Right lobe of liver (tissue), 6 donors: ENCODE measurements at regions not wholly inside any gene's neighbourhood (a gene's known extent, or its start where the extent isn't known, plus 50 kb on each side); places are given as distances from the start of the nearest gene placed in this dataset.

Experiments used
- ATAC-seq, 4 donors: fragments of 200-7000 bp; cut with Tn5 transposase; one replicate each; pipeline ENCODE4 v1.9.1; 2020; ENCODE audit warnings: mild to moderate bottlenecking in 4 of 4, moderate library complexity in 4 of 4
- DNase-seq, 3 donors: peaks; one replicate each; pipeline ENCODE4 v3.0.0-alpha.2; 2020
- H3K27ac ChIP-seq, 3 donors: fragments of 200-600 bp; one replicate each; pipeline ENCODE4 v1.8.0; 2022
- H3K27me3 ChIP-seq, 2 donors: fragments of 200-600 bp; one replicate each; pipeline ENCODE4 v1.8.0; 2022
- H3K36me3 ChIP-seq, 4 donors: fragments of 200-600 bp; sonication (generic) in 1 of 4; one replicate each; pipeline versions ENCODE4 v1.5.1 to v1.8.0; 2017 to 2022; ENCODE audit warnings: control low read depth in 1 of 4
- H3K4me1 ChIP-seq, 4 donors: fragments of 200-600 bp; sonication (generic) in 1 of 4; one replicate each; pipeline versions ENCODE4 v1.5.1 to v1.8.0; 2017 to 2022; ENCODE audit warnings: control low read depth in 1 of 4
- H3K4me3 ChIP-seq, 3 donors: fragments of 200-600 bp; one replicate each; pipeline ENCODE4 v1.8.0; 2022
- H3K9me3 ChIP-seq, 4 donors: fragments of 200-600 bp; sonication (generic) in 1 of 4; one replicate each; pipeline versions ENCODE4 v1.5.1 to v1.8.0; 2017 to 2022; ENCODE audit warnings: control low read depth in 1 of 4
- POLR2A ChIP-seq: fragments of 450-650 bp; IDR thresholded peaks from one replicate; pipeline ENCODE4 v1.6.1; 2017; ENCODE audit warnings: antibody characterized with exemption, mild to moderate bottlenecking
- WGBS: methylation state at CpG from one replicate; pipeline ENCODE4 v1.1.6; 2018; ENCODE audit warnings: low coverage, low lambda C conversion rate; ENCODE audit not compliant: insufficient coverage; ENCODE audit errors: missing lambda C conversion rate; 5-methylcytosine and 5-hydroxymethylcytosine counted together
- intact Hi-C, 2 donors: fragments of 100-400 bp; cut with DNase I; formaldehyde crosslinking; loops; one replicate each; pipeline versions ENCODE4 v1.11.2 to v1.14.1; 2022
- TF ChIP-seq, protein P1 (sequence below), 4 donors: fragments of 200-600 bp in 3 of 4; fragments of 450-650 bp in 1 of 4; IDR thresholded peaks; one replicate each; pipeline versions ENCODE4 v1.5.1 to v1.8.0; 2016 to 2022; ENCODE audit warnings: antibody characterized with exemption in 4 of 4, mild to moderate bottlenecking in 2 of 4
- donor health status: DM: no; HTN: yes; CAD: no.
- donor health status: DM: no; HTN: no; CAD: no.
- donor health status: DM: no; HTN: no; CAD: no.
- donor health status: DM: no; HTN: yes; CAD: no.
- donor health status: DM: no; HTN: yes; CAD: no.

DNA sequence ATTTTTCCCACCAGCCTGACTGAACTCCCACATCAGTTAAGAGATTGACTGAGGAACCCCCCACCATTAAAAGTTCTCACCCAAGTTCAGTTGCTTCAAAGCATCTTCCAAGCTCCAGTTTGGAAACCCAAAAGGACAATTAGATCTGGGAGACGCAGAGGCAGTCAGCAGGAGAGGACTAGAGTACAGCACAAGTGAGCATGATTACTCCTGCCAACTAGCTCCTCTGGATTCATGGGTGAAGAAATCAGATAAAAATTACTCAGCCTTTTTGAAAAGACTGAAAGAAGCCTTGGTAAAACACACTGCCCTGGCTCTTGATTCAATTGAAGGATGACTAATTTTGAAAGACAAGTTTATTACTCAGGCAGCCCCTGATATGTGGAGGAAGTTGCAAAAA is 297.5 kb downstream of the ADAM29 start:
- TF ChIP-seq, protein P1, sequence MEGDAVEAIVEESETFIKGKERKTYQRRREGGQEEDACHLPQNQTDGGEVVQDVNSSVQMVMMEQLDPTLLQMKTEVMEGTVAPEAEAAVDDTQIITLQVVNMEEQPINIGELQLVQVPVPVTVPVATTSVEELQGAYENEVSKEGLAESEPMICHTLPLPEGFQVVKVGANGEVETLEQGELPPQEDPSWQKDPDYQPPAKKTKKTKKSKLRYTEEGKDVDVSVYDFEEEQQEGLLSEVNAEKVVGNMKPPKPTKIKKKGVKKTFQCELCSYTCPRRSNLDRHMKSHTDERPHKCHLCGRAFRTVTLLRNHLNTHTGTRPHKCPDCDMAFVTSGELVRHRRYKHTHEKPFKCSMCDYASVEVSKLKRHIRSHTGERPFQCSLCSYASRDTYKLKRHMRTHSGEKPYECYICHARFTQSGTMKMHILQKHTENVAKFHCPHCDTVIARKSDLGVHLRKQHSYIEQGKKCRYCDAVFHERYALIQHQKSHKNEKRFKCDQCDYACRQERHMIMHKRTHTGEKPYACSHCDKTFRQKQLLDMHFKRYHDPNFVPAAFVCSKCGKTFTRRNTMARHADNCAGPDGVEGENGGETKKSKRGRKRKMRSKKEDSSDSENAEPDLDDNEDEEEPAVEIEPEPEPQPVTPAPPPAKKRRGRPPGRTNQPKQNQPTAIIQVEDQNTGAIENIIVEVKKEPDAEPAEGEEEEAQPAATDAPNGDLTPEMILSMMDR (IDR thresholded peaks at IDR 0.05): no peak
- no peak for TF ChIP-seq POLR2A
- WGBS: 50% methylated on average over 1 of the region's 1 CpG
- H3K4me3 ChIP-seq: no peak overlapping the region
- intact Hi-C loops: no loop called here
- H3K27ac ChIP-seq: no peak overlapping the region
- H3K4me1 ChIP-seq: no peaks in the 10 kb centered on the region
- no peaks in the 10 kb centered on the region for H3K27me3 ChIP-seq
- no peaks in the 10 kb centered on the region for H3K9me3 ChIP-seq
- ATAC-seq (no peak), DNase-seq (no peak)
- H3K36me3 ChIP-seq: no peaks in the 10 kb centered on the region

DNA sequence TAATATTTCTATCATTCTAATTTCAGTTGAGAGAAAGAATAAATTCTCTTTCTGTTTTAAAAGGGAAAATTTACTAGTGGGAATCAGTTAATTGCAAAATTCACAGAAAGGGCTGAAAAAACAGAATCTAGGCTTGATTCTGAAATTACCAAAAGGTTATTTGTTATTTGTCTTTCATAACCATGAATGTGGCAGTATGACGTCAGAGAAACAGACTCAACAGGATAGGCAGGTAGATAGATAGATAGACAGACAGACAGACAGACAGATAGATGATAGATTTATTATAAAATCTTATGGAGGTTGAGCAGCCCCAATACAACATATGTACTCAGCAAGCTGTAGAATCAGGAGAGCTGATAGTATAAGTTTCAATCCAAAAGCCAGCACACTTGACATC is 311.0 kb downstream of the ADAM29 start:
- Histone ChIP-seq H3K4me3 (no peak overlapping the region), H3K4me1 (no peaks in the 10 kb centered on the region), H3K36me3 (no peaks in the 10 kb centered on the region), H3K27me3 (no peaks in the 10 kb centered on the region), H3K9me3 (no peaks in the 10 kb centered on the region), H3K27ac (no peak overlapping the region)
- no peak for ATAC-seq
- intact Hi-C loops: no loop called here
- 16% methylated on average over 1 of the region's 1 CpG for WGBS
- TF ChIP-seq POLR2A: no peak
- TF ChIP-seq, protein P1 (IDR thresholded peaks at IDR 0.05): no peak
- no peak for DNase-seq

DNA sequence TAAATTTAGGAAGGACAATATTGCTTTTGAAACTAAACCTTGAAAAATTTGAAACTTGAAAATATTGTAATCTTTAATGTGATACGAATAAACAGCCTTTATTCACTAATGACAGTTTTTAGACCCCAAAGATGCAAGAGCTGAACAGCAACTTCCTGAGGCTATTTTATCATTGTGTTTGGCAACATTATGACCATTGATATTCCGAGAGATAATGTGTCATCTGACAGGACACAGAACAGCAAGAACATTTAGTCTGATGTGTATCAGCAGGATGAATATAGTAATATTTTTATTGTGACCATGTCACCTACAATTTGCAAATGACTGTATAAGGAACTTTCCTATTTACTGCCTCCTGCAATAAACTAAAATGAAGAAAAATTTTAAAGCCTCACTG is 316.0 kb downstream of the ADAM29 start:
- no peak for TF ChIP-seq POLR2A
- TF ChIP-seq, protein P1 (IDR thresholded peaks at IDR 0.05): no peak
- Histone ChIP-seq H3K4me3 (no peak overlapping the region), H3K27me3 (no peaks in the 10 kb centered on the region), H3K36me3 (no peaks in the 10 kb centered on the region), H3K9me3 (no peaks in the 10 kb centered on the region), H3K4me1 (no peaks in the 10 kb centered on the region), H3K27ac (no peak overlapping the region)
- intact Hi-C loops: no loop called here
- DNase-seq: no peak
- ATAC-seq: no peak
- WGBS: 36% methylated on average over 2 of the region's 2 CpGs

DNA sequence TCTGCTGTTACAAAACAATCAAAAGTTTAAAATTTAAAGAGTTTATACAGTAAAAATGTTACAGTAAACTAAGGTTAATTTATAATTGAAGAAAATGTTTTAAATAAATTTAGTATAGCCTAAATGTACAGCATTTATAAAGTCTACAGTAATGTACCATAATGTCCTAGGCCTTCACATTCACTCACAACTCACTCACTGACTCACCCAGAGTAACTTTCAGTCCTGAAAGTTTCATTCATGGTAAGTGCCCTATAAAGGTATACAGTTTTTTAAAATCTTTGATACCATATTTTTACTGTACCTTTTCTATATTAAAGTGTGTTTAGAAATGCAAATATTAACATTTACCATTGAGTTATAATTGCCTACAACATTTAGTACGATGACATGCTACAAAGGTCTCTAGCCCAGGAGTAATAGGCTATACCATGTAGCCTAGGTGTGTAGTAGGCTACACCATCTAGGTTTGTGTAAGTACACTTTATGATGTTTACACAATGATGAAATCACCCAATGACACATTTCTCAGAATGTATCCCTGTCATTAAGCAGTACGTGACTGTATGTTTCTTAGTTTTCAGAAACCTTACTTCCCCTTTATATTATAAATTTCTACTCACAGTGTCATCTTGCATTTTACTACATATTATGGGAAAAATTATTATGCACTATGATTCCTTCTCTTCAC is 320.8 kb downstream of the ADAM29 start:
- Histone ChIP-seq H3K9me3 (no peaks in the 10 kb centered on the region), H3K36me3 (no peaks in the 10 kb centered on the region), H3K4me3 (no peak overlapping the region), H3K4me1 (no peaks in the 10 kb centered on the region), H3K27me3 (no peaks in the 10 kb centered on the region), H3K27ac (no peak overlapping the region)
- ATAC-seq (no peak), DNase-seq (no peak)
- 53% methylated on average over 2 of the region's 2 CpGs for WGBS
- TF ChIP-seq, protein P1 (IDR thresholded peaks at IDR 0.05): no peak
- no peak for TF ChIP-seq POLR2A
- intact Hi-C loops: no loop called here

DNA sequence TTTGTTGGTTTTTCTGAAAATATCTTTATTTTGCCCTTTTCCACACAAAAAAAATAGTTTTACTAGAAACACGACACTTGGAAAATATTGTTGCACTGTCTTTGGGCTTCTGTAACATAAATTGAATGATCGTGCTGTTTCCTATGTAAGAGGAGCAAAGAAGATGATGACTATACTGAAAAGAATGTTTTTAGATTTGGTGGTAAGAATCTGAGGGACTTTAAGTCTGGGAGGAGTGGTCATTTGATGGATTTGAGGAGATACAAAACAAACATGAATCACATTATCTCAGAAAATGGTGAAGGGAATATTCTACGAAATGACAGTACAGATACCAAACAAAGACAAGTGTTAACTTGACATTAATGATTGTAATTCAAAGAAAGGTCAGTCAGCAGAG is 328.8 kb downstream of the ADAM29 start:
- ATAC-seq: no peak
- H3K4me3 ChIP-seq: no peak overlapping the region
- H3K27ac ChIP-seq: no peak overlapping the region
- TF ChIP-seq, protein P1 (IDR thresholded peaks at IDR 0.05): no peak
- TF ChIP-seq POLR2A: no peak
- intact Hi-C loops: no loop called here
- H3K9me3 ChIP-seq: no peaks in the 10 kb centered on the region
- H3K36me3 ChIP-seq: no peaks in the 10 kb centered on the region
- H3K27me3 ChIP-seq: no peaks in the 10 kb centered on the region
- no peak for DNase-seq
- 33% methylated on average over 3 of the region's 3 CpGs for WGBS
- H3K4me1 ChIP-seq: no peaks in the 10 kb centered on the region
